Esophagus (tissue), 2 donors: ENCODE measurements at regions not wholly inside any gene's neighbourhood (a gene's known extent, or its start where the extent isn't known, plus 50 kb on each side); places are given as distances from the start of the nearest gene placed in this dataset.

Experiments
- H3K27ac ChIP-seq, 2 donors: one replicate each; pipeline ENCODE4 v1.5.1; 2013; ENCODE audit warnings: low read depth in 2 of 2, mild to moderate bottlenecking in 2 of 2, inconsistent platforms in 1 of 2, low read length in 1 of 2, moderate library complexity in 1 of 2
- H3K27me3 ChIP-seq, 2 donors: one replicate each; pipeline ENCODE4 v1.6.1; 2013; ENCODE audit warnings: low read length in 2 of 2, control low read depth in 1 of 2, mild to moderate bottlenecking in 1 of 2; ENCODE audit not compliant: insufficient read depth in 2 of 2, control insufficient read depth in 1 of 2
- H3K36me3 ChIP-seq, 2 donors: one replicate each; pipeline ENCODE4 v1.6.1; 2013; ENCODE audit warnings: low read length in 1 of 2; ENCODE audit not compliant: control insufficient read depth in 2 of 2, insufficient read depth in 2 of 2
- H3K4me1 ChIP-seq, 2 donors: one replicate each; pipeline ENCODE4 v1.6.1; 2013; ENCODE audit warnings: low read length in 1 of 2; ENCODE audit not compliant: control insufficient read depth in 2 of 2, insufficient read depth in 2 of 2
- H3K4me3 ChIP-seq, 2 donors: one replicate each; pipeline ENCODE4 v1.5.1; 2013; ENCODE audit warnings: low read length in 2 of 2, mild to moderate bottlenecking in 2 of 2, low read depth in 1 of 2, moderate library complexity in 1 of 2
- H3K9me3 ChIP-seq, 2 donors: one replicate each; pipeline ENCODE4 v1.6.1; 2013; ENCODE audit warnings: mild to moderate bottlenecking in 2 of 2, low read depth in 1 of 2, low read length in 1 of 2, moderate library complexity in 1 of 2; ENCODE audit not compliant: control insufficient read depth in 2 of 2, insufficient read depth in 1 of 2
- WGBS, 2 donors: extraction: QIAGEN DNeasy Blood & Tissue Kit; methylation state at CpG; one replicate each; pipeline ENCODE4 v1.1.7; 2013; 5-methylcytosine and 5-hydroxymethylcytosine counted together
- donor health status: healthy with polysubstance abuse.
- donor health status: Bipolar disorder and iron deficiency.

- Histone ChIP-seq H3K4me3 (no peak overlapping the region), H3K27ac (no peak overlapping the region), H3K27me3 (no peaks in the 10 kb centered on the region), H3K4me1 (peaks cover 2 to 5% of the 10 kb centered on the region in 2 donors), H3K9me3 (no peaks in the 10 kb centered on the region), H3K36me3 (no peaks in the 10 kb centered on the region)
- WGBS, 2 donors: 69 to 80% methylated on average over 4 of the region's 4 CpGs
Measured at GRCh38 chr16:14338969-14339368, 267.9 kb downstream of the MRTFB start.

GRCh38 chr16:14338236-14338635 lies 267.1 kb downstream of the MRTFB start:
- Histone ChIP-seq H3K9me3 (no peaks in the 10 kb centered on the region), H3K4me3 (no peak overlapping the region), H3K27me3 (no peaks in the 10 kb centered on the region), H3K4me1 (peaks cover 2 to 5% of the 10 kb centered on the region in 2 donors), H3K36me3 (no peaks in the 10 kb centered on the region), H3K27ac (no peak overlapping the region)

GRCh38 chr16:14337303-14338191 lies 266.4 kb downstream of the MRTFB start:
- no peak overlapping the region for H3K27ac ChIP-seq
- 30 to 32% methylated on average over 22 of the region's 22 CpGs for WGBS, 2 donors
- H3K27me3 ChIP-seq: no peaks in the 10 kb centered on the region
- no peaks in the 10 kb centered on the region for H3K36me3 ChIP-seq
- no peak overlapping the region for H3K4me3 ChIP-seq
- H3K4me1 ChIP-seq: peaks cover 2 to 5% of the 10 kb centered on the region in 2 donors
- no peaks in the 10 kb centered on the region for H3K9me3 ChIP-seq

GRCh38 chr16:14335297-14335696 lies 264.2 kb downstream of the MRTFB start:
- H3K4me3 ChIP-seq: no peak overlapping the region
- no peaks in the 10 kb centered on the region for H3K36me3 ChIP-seq
- no peaks in the 10 kb centered on the region for H3K9me3 ChIP-seq
- peaks cover 2 to 5% of the 10 kb centered on the region in 2 donors for H3K4me1 ChIP-seq
- H3K27me3 ChIP-seq: no peaks in the 10 kb centered on the region
- WGBS, 2 donors: 80 to 90% methylated on average over 3 of the region's 3 CpGs
- no peak overlapping the region for H3K27ac ChIP-seq

- 70 to 72% methylated on average over 13 of the region's 13 CpGs for WGBS, 2 donors
- H3K4me3 ChIP-seq: no peak overlapping the region
- H3K27me3 ChIP-seq: no peaks in the 10 kb centered on the region
- peaks cover 2 to 5% of the 10 kb centered on the region in 2 donors for H3K4me1 ChIP-seq
- no peak overlapping the region for H3K27ac ChIP-seq
- no peaks in the 10 kb centered on the region for H3K36me3 ChIP-seq
- H3K9me3 ChIP-seq: no peaks in the 10 kb centered on the region
Measured at GRCh38 chr16:14334366-14335080, 263.4 kb downstream of the MRTFB start.

GRCh38 chr16:14333361-14333760 lies 262.2 kb downstream of the MRTFB start:
- WGBS, 2 donors: 86 to 88% methylated on average over 2 of the region's 2 CpGs
- no peaks in the 10 kb centered on the region for H3K36me3 ChIP-seq
- no peaks in the 10 kb centered on the region for H3K27me3 ChIP-seq
- H3K9me3 ChIP-seq: no peaks in the 10 kb centered on the region
- H3K4me3 ChIP-seq: no peak overlapping the region
- H3K27ac ChIP-seq: no peak overlapping the region
- peaks cover 2 to 5% of the 10 kb centered on the region in 2 donors for H3K4me1 ChIP-seq

DNA sequence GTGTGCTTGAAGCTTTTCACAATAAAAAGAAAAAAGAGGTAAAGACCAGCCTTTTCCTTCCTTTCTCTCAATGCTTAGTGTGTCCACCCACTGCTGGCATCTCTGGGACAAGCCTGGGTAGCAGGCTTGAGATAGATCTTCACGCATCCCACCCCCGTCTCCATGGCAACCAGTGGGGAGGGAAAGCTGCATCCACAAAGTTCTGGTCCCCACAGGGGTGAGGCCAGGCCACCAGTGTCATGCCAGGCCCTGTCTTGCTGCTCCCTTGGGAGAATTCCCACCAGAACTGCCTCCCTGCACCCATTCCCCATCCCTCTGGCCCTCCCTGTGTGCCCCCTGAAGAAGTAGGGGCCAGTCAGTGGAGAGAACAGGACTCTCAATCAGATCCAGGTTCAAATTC lies 259.9 kb downstream of the MRTFB start:
- WGBS, 2 donors: 77 to 87% methylated on average over 2 of the region's 2 CpGs
- no peaks in the 10 kb centered on the region for H3K4me1 ChIP-seq

GRCh38 chr16:14329727-14330350 lies 258.7 kb downstream of the MRTFB start:
- Histone ChIP-seq H3K4me3 (no peak overlapping the region), H3K27me3 (no peaks in the 10 kb centered on the region), H3K4me1 (no peaks in the 10 kb centered on the region), H3K9me3 (no peaks in the 10 kb centered on the region), H3K27ac (no peak overlapping the region), H3K36me3 (no peaks in the 10 kb centered on the region)
- 92 to 95% methylated on average over 3 of the region's 3 CpGs for WGBS, 2 donors

More for the DNA sequence above, 259.9 kb downstream of the MRTFB start:
- Histone ChIP-seq H3K9me3 (no peaks in the 10 kb centered on the region), H3K27ac (no peak overlapping the region), H3K36me3 (no peaks in the 10 kb centered on the region), H3K4me3 (no peak overlapping the region), H3K27me3 (no peaks in the 10 kb centered on the region)

DNA sequence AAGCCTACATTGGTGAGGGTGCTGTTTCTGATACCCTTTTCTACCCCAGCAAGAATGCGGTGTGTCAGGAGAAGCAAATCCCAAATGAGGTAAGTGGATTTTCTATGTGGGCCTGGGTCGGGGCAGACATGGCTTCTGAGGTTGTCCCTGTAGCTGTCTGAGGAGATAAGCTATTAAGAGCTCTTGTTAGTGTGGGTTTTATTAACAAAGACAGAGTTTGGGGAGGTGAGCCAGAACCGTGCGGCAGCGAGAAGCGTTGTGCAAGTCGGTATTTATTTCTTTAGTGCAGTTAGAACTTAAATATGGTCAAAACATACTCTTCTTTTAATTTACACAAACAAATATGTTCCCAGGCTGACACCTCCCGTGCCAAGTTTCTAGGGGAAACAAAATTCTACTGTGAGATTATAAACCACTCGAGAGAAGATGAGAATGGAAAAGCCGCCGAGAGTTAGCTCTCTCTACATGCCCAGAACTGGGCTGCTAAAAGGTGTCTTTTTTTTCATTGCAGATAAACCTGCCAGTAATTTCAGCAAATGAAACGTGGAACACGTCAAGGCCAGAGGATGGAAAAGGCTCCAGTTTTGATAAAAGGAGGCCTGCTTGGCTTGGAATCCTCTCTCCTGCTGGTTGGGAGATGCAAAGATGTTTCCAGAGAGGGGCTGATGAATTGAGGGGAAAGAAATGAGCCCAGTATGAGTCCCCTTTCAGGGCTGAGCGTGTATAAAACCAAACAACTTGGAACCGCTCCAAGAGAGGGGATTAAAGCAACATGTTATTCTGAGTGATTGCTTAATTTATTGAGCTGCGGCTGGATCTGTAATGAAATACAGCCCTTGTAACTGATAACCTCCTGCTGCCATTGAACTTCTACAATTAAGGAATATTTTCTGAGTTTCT lies 254.6 kb downstream of the MRTFB start:
- Histone ChIP-seq H3K9me3 (no peaks in the 10 kb centered on the region), H3K27me3 (no peaks in the 10 kb centered on the region), H3K4me3 (no peak overlapping the region), H3K36me3 (no peaks in the 10 kb centered on the region), H3K4me1 (peaks cover 0 to 4% of the 10 kb centered on the region in 2 donors), H3K27ac (no peak overlapping the region)
- 71 to 82% methylated on average over 16 of the region's 16 CpGs for WGBS, 2 donors
